ENCODE measurements at regions not wholly inside any gene's neighbourhood (a gene's known extent, or its start where the extent isn't known, plus 50 kb on each side); places are given as distances from the start of the nearest gene placed in this dataset.

DNA sequence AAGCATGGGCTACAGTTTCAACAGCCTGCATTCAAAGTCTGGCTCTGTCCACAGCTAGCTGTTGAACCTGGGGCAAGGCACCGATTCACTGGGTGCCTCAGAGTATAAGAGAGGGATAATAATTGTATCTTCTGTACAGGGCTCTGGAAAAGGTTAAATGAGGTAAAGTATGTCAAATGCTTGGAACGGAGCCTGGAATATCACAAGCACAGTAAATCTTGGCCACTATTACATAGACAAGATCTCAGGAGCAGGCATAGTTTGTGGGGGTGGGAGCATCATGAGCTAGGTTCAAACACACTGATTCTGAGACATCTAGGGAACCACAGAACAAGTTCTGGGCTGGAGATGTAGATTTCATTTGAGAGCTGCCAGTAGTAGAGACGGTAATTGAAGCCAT lies 203.7 kb upstream of the NUDT4 start:
- TF ChIP-seq POLR2A (IDR thresholded peaks at IDR 0.05): no peak
- TF ChIP-seq, protein P1, sequence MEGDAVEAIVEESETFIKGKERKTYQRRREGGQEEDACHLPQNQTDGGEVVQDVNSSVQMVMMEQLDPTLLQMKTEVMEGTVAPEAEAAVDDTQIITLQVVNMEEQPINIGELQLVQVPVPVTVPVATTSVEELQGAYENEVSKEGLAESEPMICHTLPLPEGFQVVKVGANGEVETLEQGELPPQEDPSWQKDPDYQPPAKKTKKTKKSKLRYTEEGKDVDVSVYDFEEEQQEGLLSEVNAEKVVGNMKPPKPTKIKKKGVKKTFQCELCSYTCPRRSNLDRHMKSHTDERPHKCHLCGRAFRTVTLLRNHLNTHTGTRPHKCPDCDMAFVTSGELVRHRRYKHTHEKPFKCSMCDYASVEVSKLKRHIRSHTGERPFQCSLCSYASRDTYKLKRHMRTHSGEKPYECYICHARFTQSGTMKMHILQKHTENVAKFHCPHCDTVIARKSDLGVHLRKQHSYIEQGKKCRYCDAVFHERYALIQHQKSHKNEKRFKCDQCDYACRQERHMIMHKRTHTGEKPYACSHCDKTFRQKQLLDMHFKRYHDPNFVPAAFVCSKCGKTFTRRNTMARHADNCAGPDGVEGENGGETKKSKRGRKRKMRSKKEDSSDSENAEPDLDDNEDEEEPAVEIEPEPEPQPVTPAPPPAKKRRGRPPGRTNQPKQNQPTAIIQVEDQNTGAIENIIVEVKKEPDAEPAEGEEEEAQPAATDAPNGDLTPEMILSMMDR (IDR thresholded peaks at IDR 0.05): no peak

Data from Peyer's patch (tissue), 4 donors.